ENCODE measurements at regions not wholly inside any gene's neighbourhood (a gene's known extent, or its start where the extent isn't known, plus 50 kb on each side); places are given as distances from the start of the nearest gene placed in this dataset.

GRCh38 chr18:55840601-55841170 is 252.7 kb upstream of the TCF4 start:
- no peaks in the 10 kb centered on the region for H3K9me3 ChIP-seq (ENCODE audit: control insufficient read depth, insufficient read depth, low read depth, low read length)
- TF ChIP-seq POLR2AphosphoS5 (IDR thresholded peaks at IDR 0.05; ENCODE audit: low read depth, low read length): no peak
- no peak for TF ChIP-seq TCF7L2 (IDR thresholded peaks at IDR 0.05; ENCODE audit: low read depth, low read length)
- TF ChIP-seq, protein P1, sequence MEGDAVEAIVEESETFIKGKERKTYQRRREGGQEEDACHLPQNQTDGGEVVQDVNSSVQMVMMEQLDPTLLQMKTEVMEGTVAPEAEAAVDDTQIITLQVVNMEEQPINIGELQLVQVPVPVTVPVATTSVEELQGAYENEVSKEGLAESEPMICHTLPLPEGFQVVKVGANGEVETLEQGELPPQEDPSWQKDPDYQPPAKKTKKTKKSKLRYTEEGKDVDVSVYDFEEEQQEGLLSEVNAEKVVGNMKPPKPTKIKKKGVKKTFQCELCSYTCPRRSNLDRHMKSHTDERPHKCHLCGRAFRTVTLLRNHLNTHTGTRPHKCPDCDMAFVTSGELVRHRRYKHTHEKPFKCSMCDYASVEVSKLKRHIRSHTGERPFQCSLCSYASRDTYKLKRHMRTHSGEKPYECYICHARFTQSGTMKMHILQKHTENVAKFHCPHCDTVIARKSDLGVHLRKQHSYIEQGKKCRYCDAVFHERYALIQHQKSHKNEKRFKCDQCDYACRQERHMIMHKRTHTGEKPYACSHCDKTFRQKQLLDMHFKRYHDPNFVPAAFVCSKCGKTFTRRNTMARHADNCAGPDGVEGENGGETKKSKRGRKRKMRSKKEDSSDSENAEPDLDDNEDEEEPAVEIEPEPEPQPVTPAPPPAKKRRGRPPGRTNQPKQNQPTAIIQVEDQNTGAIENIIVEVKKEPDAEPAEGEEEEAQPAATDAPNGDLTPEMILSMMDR (IDR thresholded peaks at IDR 0.05): no peak
- TF ChIP-seq, protein P2, sequence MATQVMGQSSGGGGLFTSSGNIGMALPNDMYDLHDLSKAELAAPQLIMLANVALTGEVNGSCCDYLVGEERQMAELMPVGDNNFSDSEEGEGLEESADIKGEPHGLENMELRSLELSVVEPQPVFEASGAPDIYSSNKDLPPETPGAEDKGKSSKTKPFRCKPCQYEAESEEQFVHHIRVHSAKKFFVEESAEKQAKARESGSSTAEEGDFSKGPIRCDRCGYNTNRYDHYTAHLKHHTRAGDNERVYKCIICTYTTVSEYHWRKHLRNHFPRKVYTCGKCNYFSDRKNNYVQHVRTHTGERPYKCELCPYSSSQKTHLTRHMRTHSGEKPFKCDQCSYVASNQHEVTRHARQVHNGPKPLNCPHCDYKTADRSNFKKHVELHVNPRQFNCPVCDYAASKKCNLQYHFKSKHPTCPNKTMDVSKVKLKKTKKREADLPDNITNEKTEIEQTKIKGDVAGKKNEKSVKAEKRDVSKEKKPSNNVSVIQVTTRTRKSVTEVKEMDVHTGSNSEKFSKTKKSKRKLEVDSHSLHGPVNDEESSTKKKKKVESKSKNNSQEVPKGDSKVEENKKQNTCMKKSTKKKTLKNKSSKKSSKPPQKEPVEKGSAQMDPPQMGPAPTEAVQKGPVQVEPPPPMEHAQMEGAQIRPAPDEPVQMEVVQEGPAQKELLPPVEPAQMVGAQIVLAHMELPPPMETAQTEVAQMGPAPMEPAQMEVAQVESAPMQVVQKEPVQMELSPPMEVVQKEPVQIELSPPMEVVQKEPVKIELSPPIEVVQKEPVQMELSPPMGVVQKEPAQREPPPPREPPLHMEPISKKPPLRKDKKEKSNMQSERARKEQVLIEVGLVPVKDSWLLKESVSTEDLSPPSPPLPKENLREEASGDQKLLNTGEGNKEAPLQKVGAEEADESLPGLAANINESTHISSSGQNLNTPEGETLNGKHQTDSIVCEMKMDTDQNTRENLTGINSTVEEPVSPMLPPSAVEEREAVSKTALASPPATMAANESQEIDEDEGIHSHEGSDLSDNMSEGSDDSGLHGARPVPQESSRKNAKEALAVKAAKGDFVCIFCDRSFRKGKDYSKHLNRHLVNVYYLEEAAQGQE (IDR thresholded peaks at IDR 0.05; ENCODE audit: insufficient read depth in 1 of 2, low read depth in 2 of 2, low read length in 1 of 2): no peak
- TF ChIP-seq SIN3A (IDR thresholded peaks at IDR 0.05; ENCODE audit: borderline replicate concordance, insufficient read depth, low read depth, low read length): no peak
- intact Hi-C loops (cut with micrococcal nuclease; ENCODE audit: unreplicated experiment): no loop called here
- ChIA-PET CTCF (no interaction called here), POLR2A (no interaction called here)
- in situ Hi-C loops (cut with HindIII; ENCODE audit: low pct_unique_long_range_greater_than_20kb, low sequenced_read_pairs): no loop called here
- H3K4me3 ChIP-seq (ENCODE audit: low read depth in 2 of 2, low read length in 2 of 2): no peak overlapping the region
- no peak overlapping the region for H3K27ac ChIP-seq (ENCODE audit: low read length)
- BruUV-seq (replicated peaks): no TSS peak
- ATAC-seq (no peak), DNase-seq (ENCODE audit: low read depth, low spot score) (no peak)
- no peaks in the 10 kb centered on the region for H3K4me1 ChIP-seq (ENCODE audit: control insufficient read depth, insufficient read depth, low read length)
- H3K36me3 ChIP-seq (ENCODE audit: control insufficient read depth, insufficient read depth, low read length): no peaks in the 10 kb centered on the region
- no peaks in the 10 kb centered on the region for H3K27me3 ChIP-seq (ENCODE audit: control insufficient read depth, insufficient read depth, low read length)

- H3K27ac ChIP-seq (ENCODE audit: low read length): no peak overlapping the region
- H3K36me3 ChIP-seq (ENCODE audit: control insufficient read depth, insufficient read depth, low read length): no peaks in the 10 kb centered on the region
- TF ChIP-seq, protein P2 (IDR thresholded peaks at IDR 0.05; ENCODE audit: insufficient read depth in 1 of 2, low read depth in 2 of 2, low read length in 1 of 2): no peak
- TF ChIP-seq TCF7L2 (IDR thresholded peaks at IDR 0.05; ENCODE audit: low read depth, low read length) (no peak), SIN3A (IDR thresholded peaks at IDR 0.05; ENCODE audit: borderline replicate concordance, insufficient read depth, low read depth, low read length) (no peak), POLR2AphosphoS5 (IDR thresholded peaks at IDR 0.05; ENCODE audit: low read depth, low read length) (no peak)
- TF ChIP-seq, protein P1 (IDR thresholded peaks at IDR 0.05): no peak
- CTCF ChIA-PET: no interaction called here
- intact Hi-C loops (cut with micrococcal nuclease; ENCODE audit: unreplicated experiment) (no loop called here), in situ Hi-C loops (cut with HindIII; ENCODE audit: low pct_unique_long_range_greater_than_20kb, low sequenced_read_pairs) (no loop called here)
- BruUV-seq (replicated peaks): no TSS peak
- H3K4me1 ChIP-seq (ENCODE audit: control insufficient read depth, insufficient read depth, low read length): no peaks in the 10 kb centered on the region
- POLR2A ChIA-PET: no interaction called here
- H3K27me3 ChIP-seq (ENCODE audit: control insufficient read depth, insufficient read depth, low read length): no peaks in the 10 kb centered on the region
- no peaks in the 10 kb centered on the region for H3K9me3 ChIP-seq (ENCODE audit: control insufficient read depth, insufficient read depth, low read depth, low read length)
- no peak overlapping the region for H3K4me3 ChIP-seq (ENCODE audit: low read depth in 2 of 2, low read length in 2 of 2)
- ATAC-seq (no peak), DNase-seq (ENCODE audit: low read depth, low spot score) (no peak)
These were observed 251.4 kb upstream of the TCF4 start for GRCh38 chr18:55839343-55839742.

Measured in Panc1 (cell line).